GM21786 (cell line): ENCODE measurements at regions not wholly inside any gene's neighbourhood (a gene's known extent, or its start where the extent isn't known, plus 50 kb on each side); places are given as distances from the start of the nearest gene placed in this dataset.

Source experiments
- ATAC-seq: cut with Tn5 transposase; IDR thresholded peaks from one replicate; pipeline ENCODE4 v1.9.1; 2021; ENCODE audit not compliant: unreplicated experiment

GRCh38 chr6:101203664-101204063 is 189.8 kb upstream of the GRIK2 start:
- ATAC-seq = no peak

GRCh38 chr6:101208152-101208551 is 185.4 kb upstream of the GRIK2 start:
- ATAC-seq = no peak

GRCh38 chr6:101212640-101213039 is 180.9 kb upstream of the GRIK2 start:
- no peak for ATAC-seq

DNA sequence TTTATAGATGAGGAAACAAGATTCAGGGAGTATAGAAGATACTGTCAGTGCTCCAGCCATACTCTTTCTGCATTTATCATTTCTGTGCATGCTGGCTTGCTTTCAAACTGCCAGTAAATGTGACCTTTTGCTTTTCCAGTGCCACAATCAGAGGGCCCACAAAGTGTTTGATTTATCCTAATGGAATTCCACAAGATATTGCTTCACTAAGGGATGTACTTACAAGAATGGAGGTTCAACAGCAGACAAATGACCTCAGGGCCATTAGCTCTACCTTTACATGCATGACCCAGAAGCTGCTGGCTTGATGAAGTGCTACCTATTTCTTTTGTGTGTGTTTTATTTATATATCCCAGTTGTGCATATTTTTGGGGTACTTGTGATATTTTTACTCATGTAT is 171.5 kb upstream of the GRIK2 start:
- ATAC-seq = no peak

DNA sequence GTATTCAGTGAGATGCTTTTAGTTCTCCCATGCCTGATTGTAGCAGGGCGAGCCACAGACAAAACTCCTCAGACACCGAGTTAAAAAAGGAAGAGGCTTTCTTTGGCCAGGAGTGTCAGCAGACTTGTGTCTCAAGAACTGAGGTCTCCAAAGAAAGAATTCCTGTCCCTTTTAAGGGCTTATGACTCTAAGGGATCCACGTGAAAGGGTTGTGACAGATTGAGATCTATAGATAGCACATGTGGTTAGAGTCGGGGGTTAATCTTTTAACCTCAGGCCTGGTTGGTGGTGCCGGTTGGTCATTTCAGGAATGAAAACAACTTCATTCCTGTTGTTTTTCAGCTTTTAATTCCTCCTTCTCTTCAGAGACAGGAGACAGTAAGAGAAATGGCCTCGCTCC is 168.8 kb upstream of the GRIK2 start:
- no peak for ATAC-seq

DNA sequence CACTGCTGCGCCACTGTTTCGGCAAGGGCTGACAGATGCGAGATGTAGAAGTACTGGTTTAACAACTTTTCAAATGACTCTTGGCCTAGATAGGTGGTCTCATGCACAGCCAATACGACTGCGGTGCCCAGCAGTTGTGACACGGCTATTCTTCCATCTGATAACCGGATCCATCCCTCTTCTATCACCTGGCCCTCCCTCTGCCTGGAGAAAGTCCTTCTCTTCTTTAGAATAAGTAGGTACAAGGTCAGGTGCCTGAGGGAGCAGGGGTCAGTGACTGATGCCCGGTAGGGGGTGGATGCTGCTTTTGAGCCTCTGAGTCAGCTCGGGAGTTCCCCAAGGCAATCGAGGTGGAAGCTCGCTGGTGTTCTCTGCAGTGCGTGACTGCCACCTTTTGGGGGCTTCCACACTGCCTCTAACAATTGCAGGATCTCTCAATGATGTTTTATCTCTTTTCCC is 166.8 kb upstream of the GRIK2 start:
- ATAC-seq = no peak

GRCh38 chr6:101230866-101231265 is 162.6 kb upstream of the GRIK2 start:
- no peak for ATAC-seq

DNA sequence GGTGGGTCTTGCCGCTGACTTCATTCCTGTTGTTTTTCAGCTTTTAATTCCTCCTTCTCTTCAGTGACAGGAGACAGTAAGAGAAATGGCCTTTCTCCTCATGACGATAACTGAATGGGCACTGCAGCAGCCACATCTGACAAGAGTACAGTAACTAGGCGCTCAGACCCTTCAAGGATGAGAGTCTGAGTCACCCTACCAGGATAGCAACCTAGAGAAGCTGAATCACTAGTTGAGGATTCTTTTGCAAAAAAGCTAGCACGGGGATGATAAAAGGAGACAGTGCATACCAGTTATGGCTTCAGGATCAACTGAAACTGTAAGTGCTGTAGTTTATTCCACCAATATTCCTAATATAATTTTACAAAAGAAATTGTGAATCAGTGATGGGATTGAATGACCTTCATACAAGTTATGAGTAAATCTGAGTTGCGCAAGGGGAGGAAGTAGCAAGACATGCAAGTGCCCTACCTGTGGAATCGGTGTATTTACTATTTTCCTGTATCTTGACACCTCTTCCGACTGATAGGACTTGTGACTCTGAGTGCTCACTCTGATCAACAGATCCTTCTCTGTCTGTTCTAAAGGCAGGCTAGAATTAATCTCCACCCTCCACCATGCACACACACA is 161.8 kb upstream of the GRIK2 start:
- no peak for ATAC-seq

GRCh38 chr6:101232961-101233360 is 160.5 kb upstream of the GRIK2 start:
- no peak for ATAC-seq

GRCh38 chr6:101236709-101237108 is 156.8 kb upstream of the GRIK2 start:
- ATAC-seq = no peak

DNA sequence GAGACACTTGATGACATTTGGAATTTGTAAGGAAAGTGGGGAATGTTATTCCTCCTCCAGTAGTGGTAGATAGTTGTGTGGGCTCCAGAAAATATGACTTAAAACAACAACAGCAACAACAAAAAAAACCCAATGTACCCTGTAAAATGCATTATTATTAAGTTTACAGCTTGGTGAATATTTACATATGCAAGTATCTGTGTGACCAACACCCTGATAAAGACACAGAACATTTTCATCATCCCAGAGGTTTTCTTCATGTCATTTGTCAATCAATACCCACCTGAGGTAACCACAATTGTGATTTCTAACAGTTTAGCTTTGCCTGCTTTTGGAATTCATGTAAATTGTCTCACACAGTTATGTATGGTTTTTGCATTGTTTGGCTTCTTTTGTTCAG is 152.1 kb upstream of the GRIK2 start:
- ATAC-seq = no peak

GRCh38 chr6:101249470-101249869 is 144.0 kb upstream of the GRIK2 start:
- ATAC-seq = no peak

GRCh38 chr6:101257163-101257562 is 136.3 kb upstream of the GRIK2 start:
- ATAC-seq = no peak

- ATAC-seq = no peak
Observed at GRCh38 chr6:101259505-101259904, 134.0 kb upstream of the GRIK2 start.

DNA sequence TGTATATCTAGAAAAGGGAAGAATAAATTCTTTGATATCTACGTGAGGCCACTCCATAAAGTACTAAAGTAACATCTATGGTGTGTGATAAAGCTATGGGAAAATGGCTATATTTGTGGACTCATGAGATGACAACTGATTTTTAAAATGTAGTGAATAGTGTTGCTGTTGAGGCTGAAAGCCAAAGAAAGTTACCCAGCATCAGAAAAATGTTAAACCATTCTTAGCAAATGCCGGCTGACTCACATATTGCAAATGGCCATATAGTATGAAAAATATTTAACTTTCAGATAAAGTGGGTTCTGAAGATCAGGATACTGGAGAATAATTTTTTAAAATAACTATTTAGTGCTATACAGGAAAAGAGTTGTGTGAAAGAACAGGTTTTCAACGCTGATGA is 129.9 kb upstream of the GRIK2 start:
- ATAC-seq = no peak

GRCh38 chr6:101266063-101266462 is 127.4 kb upstream of the GRIK2 start:
- no peak for ATAC-seq

DNA sequence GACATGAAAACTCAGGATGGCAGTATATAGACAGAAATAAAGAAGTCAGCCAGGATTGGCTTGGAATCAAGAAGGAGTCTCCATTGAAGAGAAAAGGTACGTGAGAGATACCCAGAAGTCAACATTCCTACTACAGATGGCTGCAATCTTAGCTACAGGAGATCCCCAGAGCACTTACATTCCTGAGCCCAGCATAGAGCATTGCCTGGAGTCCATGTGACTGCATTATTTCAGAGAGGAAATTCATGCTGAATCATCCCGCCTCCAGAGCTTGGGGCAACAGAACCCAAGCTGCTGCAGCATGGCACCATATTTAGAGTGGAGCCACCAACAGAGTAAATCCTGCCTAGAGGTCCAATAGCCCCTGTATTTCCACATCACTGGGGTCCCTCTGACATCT is 125.0 kb upstream of the GRIK2 start:
- no peak for ATAC-seq

DNA sequence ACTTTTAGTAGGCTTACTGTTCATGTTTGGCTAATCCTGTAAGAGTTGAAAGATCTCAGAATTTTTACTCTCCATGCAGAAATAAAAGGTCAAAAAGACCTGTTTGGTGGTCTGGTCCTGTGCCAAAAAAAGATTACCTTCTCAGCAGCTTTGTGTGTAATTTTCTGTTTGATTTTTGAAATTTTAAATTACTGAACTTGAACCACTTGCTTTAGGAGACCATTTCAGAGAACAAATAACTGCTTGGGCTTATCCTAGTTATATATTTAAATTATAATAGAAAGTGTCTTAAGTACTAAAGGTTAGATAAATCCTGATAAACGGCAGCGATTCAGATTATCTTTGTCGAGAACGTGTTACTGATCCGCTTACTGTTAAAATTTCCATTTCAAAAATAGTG is 118.3 kb upstream of the GRIK2 start:
- ATAC-seq = no peak

DNA sequence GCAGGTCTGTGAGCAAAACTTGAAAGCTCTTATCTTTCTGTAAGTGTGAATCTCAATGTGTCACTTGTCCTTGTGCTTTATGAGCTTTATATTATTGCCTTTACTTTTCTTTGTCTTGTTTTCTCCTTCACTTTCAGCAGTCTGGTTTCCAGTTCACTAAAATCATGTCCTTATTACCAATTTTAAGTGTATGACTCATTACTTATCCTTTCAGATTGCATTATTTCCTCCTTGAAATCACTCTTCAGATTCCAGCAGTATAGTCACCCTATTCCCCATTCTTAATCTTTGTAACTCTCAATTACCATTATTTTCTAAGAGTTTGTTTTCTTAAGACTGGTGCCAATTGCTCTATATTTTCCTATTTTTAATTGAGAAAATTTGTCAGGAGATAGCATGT is 117.4 kb upstream of the GRIK2 start:
- no peak for ATAC-seq

DNA sequence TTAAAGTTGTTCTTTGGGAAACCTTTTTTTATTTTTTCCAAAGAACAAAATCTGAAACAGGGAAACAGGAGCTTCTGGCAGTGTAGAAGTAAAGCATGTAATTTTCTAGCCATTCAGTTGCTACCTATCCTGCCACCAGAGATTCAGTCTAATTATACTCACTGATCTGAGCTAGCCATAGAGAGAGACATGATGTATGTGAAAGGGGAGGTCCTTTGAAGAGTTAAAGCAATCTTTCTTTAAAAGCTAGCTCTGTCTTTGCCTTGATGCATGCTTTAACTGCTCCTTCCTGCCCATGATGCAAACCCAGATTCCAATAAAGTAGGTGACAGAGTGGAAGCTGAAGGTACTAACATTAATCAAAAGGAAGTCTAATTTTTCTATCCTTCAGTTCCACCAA is 114.1 kb upstream of the GRIK2 start:
- no peak for ATAC-seq

- no peak for ATAC-seq
Observed at GRCh38 chr6:101281266-101281665, 112.2 kb upstream of the GRIK2 start.

DNA sequence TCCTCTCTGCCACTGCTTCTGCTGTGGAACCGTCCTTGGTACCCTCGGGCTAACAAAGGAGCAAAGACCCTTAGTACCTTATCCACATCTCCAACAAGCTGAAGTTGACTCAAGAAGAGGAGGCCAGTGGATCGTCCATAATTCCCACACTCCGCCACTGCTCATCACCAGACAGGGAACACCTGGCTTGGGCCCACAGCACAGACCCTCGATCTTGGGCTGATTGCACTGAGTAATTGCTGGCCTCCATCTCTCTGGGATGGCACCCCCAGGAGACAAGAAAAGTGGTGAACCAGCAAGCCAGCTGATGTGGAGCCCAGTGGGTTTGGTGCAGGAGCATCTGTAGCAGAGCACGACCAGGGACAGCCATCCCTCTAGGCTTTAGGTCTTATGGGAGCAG is 109.4 kb upstream of the GRIK2 start:
- no peak for ATAC-seq

- no peak for ATAC-seq
Observed at GRCh38 chr6:101286146-101286545, 107.4 kb upstream of the GRIK2 start.

DNA sequence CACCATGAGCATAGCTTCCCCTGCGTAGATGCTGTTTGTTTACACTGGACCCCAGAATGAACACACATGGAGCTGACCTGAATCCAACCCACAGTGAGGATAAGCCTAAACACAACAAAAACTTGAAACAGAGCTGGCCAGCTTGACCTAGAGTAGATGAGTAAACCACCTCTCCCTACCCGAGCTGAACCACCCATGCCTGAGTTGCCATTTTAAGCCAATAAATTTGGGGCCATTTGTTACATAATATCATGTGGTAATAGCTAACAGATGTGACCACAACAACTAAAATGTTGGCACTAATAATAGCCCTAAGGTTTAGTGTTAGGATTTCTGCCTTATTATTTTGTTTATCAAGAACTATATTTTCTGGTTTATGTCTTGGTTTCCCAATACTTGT is 103.2 kb upstream of the GRIK2 start:
- no peak for ATAC-seq
